Omental fat pad (tissue), 3 donors: ENCODE measurements at regions not wholly inside any gene's neighbourhood (a gene's known extent, or its start where the extent isn't known, plus 50 kb on each side); places are given as distances from the start of the nearest gene placed in this dataset.

Experiments used
- ATAC-seq: fragments of 150-250 bp; one replicate; pipeline ENCODE4 v1.9.1; 2016; ENCODE audit warnings: mild to moderate bottlenecking, moderate library complexity; ENCODE audit not compliant: low FRiP score
- DNase-seq: peaks from one replicate; pipeline ENCODE4 v3.0.0-alpha.2; 2019; ENCODE audit warnings: low spot score
- CTCF ChIP-seq, 3 donors: fragments of 450-650 bp; IDR thresholded peaks; one replicate each; pipeline ENCODE4 v1.5.1; 2016 to 2017; ENCODE audit warnings: antibody characterized with exemption in 3 of 3, mild to moderate bottlenecking in 3 of 3, moderate library complexity in 2 of 3

- ATAC-seq (no peak), DNase-seq (no peak)
- TF ChIP-seq CTCF (IDR thresholded peaks at IDR 0.05) = no peak
These were observed 162.1 kb upstream of the GMDS start for GRCh38 chr6:2407525-2407924.

GRCh38 chr6:2404211-2404929 is 159.0 kb upstream of the GMDS start:
- DNase-seq (no peak), ATAC-seq (no peak)
- no peak for TF ChIP-seq CTCF (IDR thresholded peaks at IDR 0.05)

- DNase-seq (no peak), ATAC-seq (no peak)
- TF ChIP-seq CTCF (IDR thresholded peaks at IDR 0.05) = no peak
These were observed 158.1 kb upstream of the GMDS start for GRCh38 chr6:2403546-2403945.

- ATAC-seq (no peak), DNase-seq (no peak)
- TF ChIP-seq CTCF (IDR thresholded peaks at IDR 0.05) = no peak
These were observed 151.6 kb upstream of the GMDS start for GRCh38 chr6:2396846-2397630.

GRCh38 chr6:2396042-2396657 is 150.7 kb upstream of the GMDS start:
- no peak for ATAC-seq
- TF ChIP-seq CTCF (IDR thresholded peaks at IDR 0.05) = no peak
- DNase-seq = no peak

GRCh38 chr6:2388554-2389324 is 143.3 kb upstream of the GMDS start:
- DNase-seq = no peak
- no peak for TF ChIP-seq CTCF (IDR thresholded peaks at IDR 0.05)
- ATAC-seq = no peak
